Naive thymus-derived CD4-positive, alpha-beta T cell (primary cell): ENCODE measurements at regions not wholly inside any gene's neighbourhood (a gene's known extent, or its start where the extent isn't known, plus 50 kb on each side); places are given as distances from the start of the nearest gene placed in this dataset.

ENCODE experiments used
- ATAC-seq: fragments of 150-1000 bp; cut with Tn5 transposase; 2 replicates; pipeline ENCODE4 v1.10.0; 2021; ENCODE audit warnings: mild to moderate bottlenecking, moderate library complexity
- CTCF ChIA-PET: fragments of 350-600 bp; sonication (Branson Sonifier 250); formaldehyde crosslinking; loops from one replicate; lab custom pipeline; 2021; ENCODE audit warnings: antibody characterized with exemption; lab: Charles Lee
- POLR2A ChIA-PET: fragments of 350-600 bp; sonication (Branson Sonifier 250); formaldehyde crosslinking; loops from one replicate; lab custom pipeline; 2021; ENCODE audit warnings: antibody characterized with exemption, inconsistent platforms; lab: Charles Lee
- DNase-seq, 9 donors: peaks; one replicate each; pipeline versions ENCODE4 v3.0.0 to v3.0.0-alpha.2; 2020 to 2022; ENCODE audit warnings: mixed read lengths in 1 of 9
- H3K27ac ChIP-seq: one replicate; pipeline ENCODE4 v1.7.0; 2013; ENCODE audit warnings: mild to moderate bottlenecking, low read depth, low read length, moderate library complexity
- H3K27me3 ChIP-seq, 2 donors: one replicate each; pipeline ENCODE4 v1.7.0; 2013; ENCODE audit warnings: low read length in 2 of 2, mild to moderate bottlenecking in 2 of 2, moderate library complexity in 2 of 2; ENCODE audit not compliant: control insufficient read depth in 2 of 2, insufficient read depth in 2 of 2
- H3K36me3 ChIP-seq, 3 experiments: 1 replicate in 2 of 3; 2 replicates in 1 of 3; pipeline ENCODE4 v1.7.0; 2013; ENCODE audit warnings: low read length in 3 of 3, mild to moderate bottlenecking in 3 of 3, moderate library complexity in 1 of 3; ENCODE audit not compliant: insufficient read depth in 3 of 3, control insufficient read depth in 2 of 3
- H3K4me1 ChIP-seq, 2 donors: one replicate each; pipeline ENCODE4 v1.7.0; 2013; ENCODE audit warnings: low read length in 2 of 2, mild to moderate bottlenecking in 2 of 2, moderate library complexity in 1 of 2; ENCODE audit not compliant: control insufficient read depth in 2 of 2, insufficient read depth in 2 of 2
- H3K4me3 ChIP-seq: 2 replicates; pipeline ENCODE4 v1.7.0; 2013; ENCODE audit warnings: mild to moderate bottlenecking, low read length
- H3K9me3 ChIP-seq, 3 experiments: 1 replicate in 2 of 3; 2 replicates in 1 of 3; pipeline ENCODE4 v1.7.0; 2013; ENCODE audit warnings: low read length in 3 of 3; ENCODE audit not compliant: control insufficient read depth in 2 of 3
- H3K27ac Mint-ChIP-seq, 9 donors: one replicate each; pipeline ENCODE4 v1.8.0; 2020 to 2022; ENCODE audit warnings: mixed read lengths in 9 of 9, mild to moderate bottlenecking in 8 of 9, moderate library complexity in 5 of 9, inconsistent platforms in 2 of 9
- H3K27me3 Mint-ChIP-seq, 5 donors: one replicate each; pipeline ENCODE4 v1.8.0; 2021 to 2022; ENCODE audit warnings: mixed read lengths in 5 of 5, mild to moderate bottlenecking in 1 of 5
- H3K36me3 Mint-ChIP-seq, 5 donors: one replicate each; pipeline ENCODE4 v1.8.0; 2020 to 2022; ENCODE audit warnings: mixed read lengths in 5 of 5, mild to moderate bottlenecking in 3 of 5, inconsistent platforms in 1 of 5
- H3K4me1 Mint-ChIP-seq, 7 donors: one replicate each; pipeline ENCODE4 v1.8.0; 2020 to 2022; ENCODE audit warnings: mixed read lengths in 7 of 7, mild to moderate bottlenecking in 3 of 7, inconsistent platforms in 1 of 7
- H3K4me3 Mint-ChIP-seq, 10 donors: one replicate each; pipeline ENCODE4 v1.8.0; 2020 to 2022; ENCODE audit warnings: mild to moderate bottlenecking in 10 of 10, mixed read lengths in 10 of 10, moderate library complexity in 6 of 10, inconsistent platforms in 2 of 10
- H3K9me3 Mint-ChIP-seq, 11 donors: one replicate each; pipeline ENCODE4 v1.8.0; 2020 to 2022; ENCODE audit warnings: mixed read lengths in 11 of 11, mild to moderate bottlenecking in 4 of 11, inconsistent platforms in 1 of 11, moderate library complexity in 1 of 11
- intact Hi-C, 2 donors: fragments of 100-400 bp; cut with micrococcal nuclease; formaldehyde crosslinking; loops; one replicate each; pipeline ENCODE4 v1.15.1; 2023

GRCh38 chr12:24127919-24128721 lies 178.7 kb upstream of the SOX5 start:
- H3K4me1 Mint-ChIP-seq = no peaks in the 10 kb centered on the region
- no peaks in the 10 kb centered on the region for H3K36me3 Mint-ChIP-seq
- POLR2A ChIA-PET = no interaction called here
- CTCF ChIA-PET = no interaction called here
- Histone ChIP-seq H3K4me1 (no peaks in the 10 kb centered on the region), H3K36me3 (no peaks in the 10 kb centered on the region), H3K27me3 (no peaks in the 10 kb centered on the region), H3K4me3 (no peak overlapping the region), H3K9me3 (no peaks in the 10 kb centered on the region), H3K27ac (no peak overlapping the region)
- H3K9me3 Mint-ChIP-seq = peaks cover 0 to 11% (median 0%) of the 10 kb centered on the region in 11 donors
- H3K4me3 Mint-ChIP-seq = no peak overlapping the region
- DNase-seq (no peak), ATAC-seq (no peak)
- intact Hi-C loops = no loop called here
- H3K27me3 Mint-ChIP-seq = peaks cover 0 to 5% (median 0%) of the 10 kb centered on the region in 5 donors
- no peak overlapping the region for H3K27ac Mint-ChIP-seq

- no peak overlapping the region for H3K27ac ChIP-seq
- H3K4me3 ChIP-seq = no peak overlapping the region
- intact Hi-C loops = no loop called here
- H3K4me1 ChIP-seq = no peaks in the 10 kb centered on the region
- no peaks in the 10 kb centered on the region for H3K27me3 ChIP-seq
- Mint-ChIP-seq H3K4me3 (no peak overlapping the region), H3K27me3 (peaks cover 0 to 5% (median 0%) of the 10 kb centered on the region in 5 donors), H3K9me3 (peaks cover 0 to 16% (median 2%) of the 10 kb centered on the region in 11 donors), H3K27ac (no peak overlapping the region), H3K4me1 (no peaks in the 10 kb centered on the region), H3K36me3 (no peaks in the 10 kb centered on the region)
- DNase-seq (no peak), ATAC-seq (no peak)
- H3K9me3 ChIP-seq = no peaks in the 10 kb centered on the region
- POLR2A ChIA-PET = no interaction called here
- CTCF ChIA-PET = no interaction called here
- H3K36me3 ChIP-seq = no peaks in the 10 kb centered on the region
Observed at GRCh38 chr12:24125280-24125679, 175.8 kb upstream of the SOX5 start.

- H3K4me1 ChIP-seq = no peaks in the 10 kb centered on the region
- no peaks in the 10 kb centered on the region for H3K27me3 Mint-ChIP-seq
- no peaks in the 10 kb centered on the region for H3K36me3 ChIP-seq
- ChIA-PET CTCF (no interaction called here), POLR2A (interaction anchor here (0.5 kb wide), 1 partner anchor 10 kb away, joined by 3 read pairs; no protein-coding TSS in a partner anchor)
- DNase-seq (no peak), ATAC-seq (no peak)
- no peak overlapping the region for H3K4me3 Mint-ChIP-seq
- no peaks in the 10 kb centered on the region for H3K27me3 ChIP-seq
- no peaks in the 10 kb centered on the region for H3K9me3 ChIP-seq
- H3K27ac ChIP-seq = no peak overlapping the region
- H3K27ac Mint-ChIP-seq = no peak overlapping the region
- peaks cover 0 to 16% (median 2%) of the 10 kb centered on the region in 11 donors for H3K9me3 Mint-ChIP-seq
- intact Hi-C loops = no loop called here
- no peak overlapping the region for H3K4me3 ChIP-seq
- no peaks in the 10 kb centered on the region for H3K4me1 Mint-ChIP-seq
- H3K36me3 Mint-ChIP-seq = no peaks in the 10 kb centered on the region
Observed at GRCh38 chr12:24121911-24122310, 172.4 kb upstream of the SOX5 start.

GRCh38 chr12:24118668-24119067 lies 169.2 kb upstream of the SOX5 start:
- Histone ChIP-seq H3K9me3 (no peaks in the 10 kb centered on the region), H3K36me3 (no peaks in the 10 kb centered on the region), H3K27ac (no peak overlapping the region), H3K27me3 (no peaks in the 10 kb centered on the region), H3K4me1 (no peaks in the 10 kb centered on the region), H3K4me3 (no peak overlapping the region)
- ATAC-seq (no peak), DNase-seq (no peak)
- Mint-ChIP-seq H3K4me3 (no peak overlapping the region), H3K27ac (no peak overlapping the region), H3K9me3 (peaks cover 0 to 5% (median 2%) of the 10 kb centered on the region in 11 donors), H3K36me3 (no peaks in the 10 kb centered on the region), H3K27me3 (no peaks in the 10 kb centered on the region), H3K4me1 (no peaks in the 10 kb centered on the region)
- POLR2A ChIA-PET = no interaction called here
- intact Hi-C loops = no loop called here
- CTCF ChIA-PET = no interaction called here

GRCh38 chr12:24116548-24116947 lies 167.1 kb upstream of the SOX5 start:
- H3K4me1 ChIP-seq = no peaks in the 10 kb centered on the region
- H3K36me3 ChIP-seq = no peaks in the 10 kb centered on the region
- Mint-ChIP-seq H3K9me3 (peaks cover 0 to 5% (median 0%) of the 10 kb centered on the region in 11 donors), H3K27me3 (no peaks in the 10 kb centered on the region), H3K27ac (no peak overlapping the region), H3K4me3 (no peak overlapping the region), H3K36me3 (no peaks in the 10 kb centered on the region), H3K4me1 (no peaks in the 10 kb centered on the region)
- H3K27me3 ChIP-seq = no peaks in the 10 kb centered on the region
- no peaks in the 10 kb centered on the region for H3K9me3 ChIP-seq
- intact Hi-C loops = no loop called here
- DNase-seq = no peak
- ChIA-PET CTCF (no interaction called here), POLR2A (no interaction called here)
- no peak overlapping the region for H3K27ac ChIP-seq
- no peak overlapping the region for H3K4me3 ChIP-seq
- ATAC-seq = no peak

GRCh38 chr12:24113701-24114100 lies 164.2 kb upstream of the SOX5 start:
- Mint-ChIP-seq H3K36me3 (no peaks in the 10 kb centered on the region), H3K4me1 (no peaks in the 10 kb centered on the region), H3K27ac (no peak overlapping the region), H3K27me3 (no peaks in the 10 kb centered on the region), H3K4me3 (no peak overlapping the region), H3K9me3 (peaks cover 0 to 3% (median 0%) of the 10 kb centered on the region in 11 donors)
- DNase-seq (no peak), ATAC-seq (no peak)
- Histone ChIP-seq H3K4me3 (no peak overlapping the region), H3K36me3 (no peaks in the 10 kb centered on the region), H3K27ac (no peak overlapping the region), H3K27me3 (no peaks in the 10 kb centered on the region), H3K4me1 (no peaks in the 10 kb centered on the region), H3K9me3 (no peaks in the 10 kb centered on the region)
- ChIA-PET POLR2A (no interaction called here), CTCF (no interaction called here)
- intact Hi-C loops = no loop called here

- Histone ChIP-seq H3K4me3 (no peak overlapping the region), H3K9me3 (no peaks in the 10 kb centered on the region), H3K27me3 (no peaks in the 10 kb centered on the region), H3K4me1 (no peaks in the 10 kb centered on the region), H3K27ac (no peak overlapping the region), H3K36me3 (no peaks in the 10 kb centered on the region)
- Mint-ChIP-seq H3K27me3 (no peaks in the 10 kb centered on the region), H3K4me1 (no peaks in the 10 kb centered on the region), H3K36me3 (no peaks in the 10 kb centered on the region), H3K9me3 (peaks cover 0 to 3% (median 0%) of the 10 kb centered on the region in 11 donors), H3K27ac (no peak overlapping the region), H3K4me3 (no peak overlapping the region)
- CTCF ChIA-PET = no interaction called here
- ATAC-seq = no peak
- intact Hi-C loops = no loop called here
- DNase-seq = no peak
- POLR2A ChIA-PET = no interaction called here
Observed at GRCh38 chr12:24111616-24112015, 162.1 kb upstream of the SOX5 start.
